ENCODE measurements at regions not wholly inside any gene's neighbourhood (a gene's known extent, or its start where the extent isn't known, plus 50 kb on each side); places are given as distances from the start of the nearest gene placed in this dataset.

- TF ChIP-seq, protein P1, sequence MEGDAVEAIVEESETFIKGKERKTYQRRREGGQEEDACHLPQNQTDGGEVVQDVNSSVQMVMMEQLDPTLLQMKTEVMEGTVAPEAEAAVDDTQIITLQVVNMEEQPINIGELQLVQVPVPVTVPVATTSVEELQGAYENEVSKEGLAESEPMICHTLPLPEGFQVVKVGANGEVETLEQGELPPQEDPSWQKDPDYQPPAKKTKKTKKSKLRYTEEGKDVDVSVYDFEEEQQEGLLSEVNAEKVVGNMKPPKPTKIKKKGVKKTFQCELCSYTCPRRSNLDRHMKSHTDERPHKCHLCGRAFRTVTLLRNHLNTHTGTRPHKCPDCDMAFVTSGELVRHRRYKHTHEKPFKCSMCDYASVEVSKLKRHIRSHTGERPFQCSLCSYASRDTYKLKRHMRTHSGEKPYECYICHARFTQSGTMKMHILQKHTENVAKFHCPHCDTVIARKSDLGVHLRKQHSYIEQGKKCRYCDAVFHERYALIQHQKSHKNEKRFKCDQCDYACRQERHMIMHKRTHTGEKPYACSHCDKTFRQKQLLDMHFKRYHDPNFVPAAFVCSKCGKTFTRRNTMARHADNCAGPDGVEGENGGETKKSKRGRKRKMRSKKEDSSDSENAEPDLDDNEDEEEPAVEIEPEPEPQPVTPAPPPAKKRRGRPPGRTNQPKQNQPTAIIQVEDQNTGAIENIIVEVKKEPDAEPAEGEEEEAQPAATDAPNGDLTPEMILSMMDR (optimal IDR thresholded peaks at IDR 0.05 in 1 of 3, IDR thresholded peaks at IDR 0.05 in 1 of 3, conservative IDR thresholded peaks at IDR 0.05 in 1 of 3; ENCODE audit: extremely low read depth in 1 of 3, insufficient read depth in 2 of 3, low read length in 3 of 3), result no peak
- TF ChIP-seq EZH2 (IDR thresholded peaks at IDR 0.05; ENCODE audit: low read length), result no peak
These were observed 100.9 kb upstream of the NXPH2 start for GRCh38 chr2:138881126-138881525.
